ENCODE measurements at regions not wholly inside any gene's neighbourhood (a gene's known extent, or its start where the extent isn't known, plus 50 kb on each side); places are given as distances from the start of the nearest gene placed in this dataset.

- no peak overlapping the region for H2AFZ ChIP-seq (ENCODE audit: low read depth, low read length, poor library complexity, severe bottlenecking)
- ChIA-PET POLR2A (no interaction called here), RAD21 (ENCODE audit: low non-redundant PET in 1 of 2, low total read pairs in 2 of 2, uncharacterized antibody in 2 of 2, unreplicated experiment in 2 of 2) (no interaction called here), CTCF (no interaction called here)
- H3K4me1 ChIP-seq (ENCODE audit: control insufficient read depth in 1 of 2, insufficient read depth in 2 of 2, low read length in 2 of 2): no peaks in the 10 kb centered on the region
- H3K9me2 ChIP-seq (ENCODE audit: insufficient read depth): no peaks in the 10 kb centered on the region
- BruUV-seq (replicated peaks): no TSS peak
- H3K9ac ChIP-seq (ENCODE audit: low read length): no peak overlapping the region
- no peak overlapping the region for H3K4me2 ChIP-seq (ENCODE audit: low read length)
- H3K36me3 ChIP-seq (ENCODE audit: control insufficient read depth in 1 of 2, insufficient read depth in 2 of 2, low read length in 2 of 2): no peaks in the 10 kb centered on the region
- H3K27ac ChIP-seq (ENCODE audit: low read depth, low read length): no peak overlapping the region
- intact Hi-C loops (cut with micrococcal nuclease): no loop called here
- no peak for TF ChIP-seq POLR2AphosphoS5 (IDR thresholded peaks at IDR 0.05; ENCODE audit: low read depth, low read length)
- TF ChIP-seq ZBTB33 (IDR thresholded peaks at IDR 0.05; ENCODE audit: extremely low read depth, insufficient replicate concordance, low read length): no peak
- no peak for TF ChIP-seq TCF7L2 (IDR thresholded peaks at IDR 0.05; ENCODE audit: borderline replicate concordance, extremely low read depth, insufficient read depth, insufficient read length)
- no peak for TF ChIP-seq ZNF274 (IDR thresholded peaks at IDR 0.05; ENCODE audit: low read depth, low read length)
- no peak for TF ChIP-seq ELF1 (IDR thresholded peaks at IDR 0.05; ENCODE audit: borderline replicate concordance, low read depth)
- TF ChIP-seq ZFX (IDR thresholded peaks at IDR 0.05): no peak
- no peaks in the 10 kb centered on the region for H3K9me3 ChIP-seq (ENCODE audit: control insufficient read depth in 1 of 2, insufficient read depth in 1 of 2, low read depth in 1 of 2, low read length in 2 of 2)
- H3K27me3 ChIP-seq (ENCODE audit: insufficient read depth, low read length): no peaks in the 10 kb centered on the region
- H3K79me2 ChIP-seq (ENCODE audit: insufficient read depth, low read length): no peaks in the 10 kb centered on the region
- H4K20me1 ChIP-seq (ENCODE audit: insufficient read depth): no peaks in the 10 kb centered on the region
- ATAC-seq: no peak
- no peak overlapping the region for H3K4me3 ChIP-seq (replicated peaks in 1 of 2; ENCODE audit: low read depth in 1 of 2, low read length in 2 of 2)
- DNase-seq (ENCODE audit: low read depth, low spot score): no peak
Observed at GRCh38 chr5:103772248-103772647, 209.7 kb upstream of the NUDT12 start.

GRCh38 chr5:103764403-103764802 is 201.8 kb upstream of the NUDT12 start:
- Histone ChIP-seq H3K27ac (ENCODE audit: low read depth, low read length) (no peak overlapping the region), H3K27me3 (ENCODE audit: insufficient read depth, low read length) (no peaks in the 10 kb centered on the region), H3K9ac (ENCODE audit: low read length) (no peak overlapping the region), H3K4me1 (ENCODE audit: control insufficient read depth in 1 of 2, insufficient read depth in 2 of 2, low read length in 2 of 2) (no peaks in the 10 kb centered on the region), H4K20me1 (ENCODE audit: insufficient read depth) (no peaks in the 10 kb centered on the region), H3K4me3 (replicated peaks in 1 of 2; ENCODE audit: low read depth in 1 of 2, low read length in 2 of 2) (no peak overlapping the region), H3K9me2 (ENCODE audit: insufficient read depth) (no peaks in the 10 kb centered on the region), H2AFZ (ENCODE audit: low read depth, low read length, poor library complexity, severe bottlenecking) (no peak overlapping the region), H3K79me2 (ENCODE audit: insufficient read depth, low read length) (no peaks in the 10 kb centered on the region), H3K9me3 (ENCODE audit: control insufficient read depth in 1 of 2, insufficient read depth in 1 of 2, low read depth in 1 of 2, low read length in 2 of 2) (no peaks in the 10 kb centered on the region), H3K36me3 (ENCODE audit: control insufficient read depth in 1 of 2, insufficient read depth in 2 of 2, low read length in 2 of 2) (no peaks in the 10 kb centered on the region), H3K4me2 (ENCODE audit: low read length) (no peak overlapping the region)
- DNase-seq (ENCODE audit: low read depth, low spot score): no peak
- RAD21 ChIA-PET (ENCODE audit: low non-redundant PET in 1 of 2, low total read pairs in 2 of 2, uncharacterized antibody in 2 of 2, unreplicated experiment in 2 of 2): no interaction called here
- POLR2A ChIA-PET: no interaction called here
- BruUV-seq (replicated peaks): no TSS peak
- intact Hi-C loops (cut with micrococcal nuclease): no loop called here
- CTCF ChIA-PET: no interaction called here
- no peak for ATAC-seq
- TF ChIP-seq JUND (IDR thresholded peaks at IDR 0.05) (no peak), RAD21 (IDR thresholded peaks at IDR 0.05; ENCODE audit: low read depth) (no peak), CTCF (IDR thresholded peaks at IDR 0.05 in 2 of 3, conservative IDR thresholded peaks at IDR 0.05 in 1 of 3; ENCODE audit: borderline replicate concordance in 1 of 3, insufficient read depth in 1 of 3, low read depth in 2 of 3, low read length in 2 of 3) (no peak), REST (IDR thresholded peaks at IDR 0.05; ENCODE audit: low read depth) (no peak), SRF (IDR thresholded peaks at IDR 0.05; ENCODE audit: low read depth) (no peak), EZH2phosphoT487 (IDR thresholded peaks at IDR 0.05; ENCODE audit: borderline replicate concordance) (no peak), CEBPB (IDR thresholded peaks at IDR 0.05; ENCODE audit: low read depth) (no peak), EZH2 (IDR thresholded peaks at IDR 0.05) (no peak), TCF7L2 (IDR thresholded peaks at IDR 0.05; ENCODE audit: borderline replicate concordance, extremely low read depth, insufficient read depth, insufficient read length) (no peak)

Data from HCT116 (cell line).